ENCODE measurements at regions not wholly inside any gene's neighbourhood (a gene's known extent, or its start where the extent isn't known, plus 50 kb on each side); places are given as distances from the start of the nearest gene placed in this dataset.

- ChIA-PET CTCF (no interaction called here), POLR2A (no interaction called here)
- Mint-ChIP-seq H3K27ac (no peak overlapping the region), H3K4me1 (ENCODE audit: low read depth) (no peaks in the 10 kb centered on the region), H3K27me3 (ENCODE audit: low read depth) (no peaks in the 10 kb centered on the region), H3K4me3 (no peak overlapping the region), H3K36me3 (ENCODE audit: low read depth) (no peaks in the 10 kb centered on the region), H3K9me3 (ENCODE audit: insufficient read depth) (no peaks in the 10 kb centered on the region)
- no peak for ATAC-seq
- DNase-seq: no peak
Observed at GRCh38 chr15:77791941-77792340, 159.2 kb upstream of the LINGO1 start.

GRCh38 chr15:77790481-77790880 lies 157.8 kb upstream of the LINGO1 start:
- H3K36me3 Mint-ChIP-seq (ENCODE audit: low read depth): no peaks in the 10 kb centered on the region
- no peaks in the 10 kb centered on the region for H3K27me3 Mint-ChIP-seq (ENCODE audit: low read depth)
- no peak overlapping the region for H3K4me3 Mint-ChIP-seq
- H3K27ac Mint-ChIP-seq: no peak overlapping the region
- no peaks in the 10 kb centered on the region for H3K4me1 Mint-ChIP-seq (ENCODE audit: low read depth)
- no peaks in the 10 kb centered on the region for H3K9me3 Mint-ChIP-seq (ENCODE audit: insufficient read depth)
- ATAC-seq: no peak
- DNase-seq: no peak
- ChIA-PET CTCF (no interaction called here), POLR2A (no interaction called here)

- Mint-ChIP-seq H3K36me3 (ENCODE audit: low read depth) (no peaks in the 10 kb centered on the region), H3K4me1 (ENCODE audit: low read depth) (no peaks in the 10 kb centered on the region), H3K27me3 (ENCODE audit: low read depth) (no peaks in the 10 kb centered on the region), H3K4me3 (no peak overlapping the region), H3K27ac (no peak overlapping the region), H3K9me3 (ENCODE audit: insufficient read depth) (no peaks in the 10 kb centered on the region)
- DNase-seq (no peak), ATAC-seq (no peak)
- ChIA-PET CTCF (no interaction called here), POLR2A (interaction anchor here (0.6 kb wide), 1 partner anchor 601 kb away, joined by 3 read pairs; no protein-coding TSS in a partner anchor)
Observed at GRCh38 chr15:77786956-77787355, 154.2 kb upstream of the LINGO1 start.

- Mint-ChIP-seq H3K4me1 (ENCODE audit: low read depth) (no peaks in the 10 kb centered on the region), H3K27me3 (ENCODE audit: low read depth) (no peaks in the 10 kb centered on the region), H3K27ac (no peak overlapping the region), H3K36me3 (ENCODE audit: low read depth) (no peaks in the 10 kb centered on the region), H3K4me3 (no peak overlapping the region), H3K9me3 (ENCODE audit: insufficient read depth) (no peaks in the 10 kb centered on the region)
- ATAC-seq: no peak
- ChIA-PET CTCF (no interaction called here), POLR2A (interaction anchor here (0.6 kb wide), 1 partner anchor 600 kb away, joined by 3 read pairs; no protein-coding TSS in a partner anchor)
- DNase-seq: no peak
Observed at GRCh38 chr15:77786181-77786890, 153.6 kb upstream of the LINGO1 start.

- Mint-ChIP-seq H3K9me3 (ENCODE audit: insufficient read depth) (no peaks in the 10 kb centered on the region), H3K4me3 (no peak overlapping the region), H3K4me1 (ENCODE audit: low read depth) (no peaks in the 10 kb centered on the region), H3K27ac (no peak overlapping the region), H3K36me3 (ENCODE audit: low read depth) (no peaks in the 10 kb centered on the region), H3K27me3 (ENCODE audit: low read depth) (no peaks in the 10 kb centered on the region)
- ChIA-PET CTCF (interaction anchor here (0.6 kb wide), 1 partner anchor 241 kb away, joined by 3 read pairs; no protein-coding TSS in a partner anchor), POLR2A (no interaction called here)
- ATAC-seq (no peak), DNase-seq (no peak)
Observed at GRCh38 chr15:77784361-77785292, 151.9 kb upstream of the LINGO1 start.

GRCh38 chr15:77783636-77784035 lies 150.9 kb upstream of the LINGO1 start:
- ChIA-PET POLR2A (no interaction called here), CTCF (interaction anchor here (0.6 kb wide), 1 partner anchor 240 kb away, joined by 3 read pairs; no protein-coding TSS in a partner anchor)
- Mint-ChIP-seq H3K4me1 (ENCODE audit: low read depth) (no peaks in the 10 kb centered on the region), H3K4me3 (no peak overlapping the region), H3K27me3 (ENCODE audit: low read depth) (no peaks in the 10 kb centered on the region), H3K36me3 (ENCODE audit: low read depth) (no peaks in the 10 kb centered on the region), H3K27ac (no peak overlapping the region), H3K9me3 (ENCODE audit: insufficient read depth) (no peaks in the 10 kb centered on the region)
- DNase-seq (no peak), ATAC-seq (no peak)

- no peak overlapping the region for H3K27ac Mint-ChIP-seq
- ATAC-seq: no peak
- no peaks in the 10 kb centered on the region for H3K27me3 Mint-ChIP-seq (ENCODE audit: low read depth)
- ChIA-PET POLR2A (interaction anchor here (0.6 kb wide), 1 partner anchor 661 kb away, joined by 4 read pairs; no protein-coding TSS in a partner anchor), CTCF (no interaction called here)
- H3K4me3 Mint-ChIP-seq: no peak overlapping the region
- no peaks in the 10 kb centered on the region for H3K4me1 Mint-ChIP-seq (ENCODE audit: low read depth)
- no peaks in the 10 kb centered on the region for H3K36me3 Mint-ChIP-seq (ENCODE audit: low read depth)
- H3K9me3 Mint-ChIP-seq (ENCODE audit: insufficient read depth): no peaks in the 10 kb centered on the region
- DNase-seq: no peak
Observed at GRCh38 chr15:77782691-77783090, 150.0 kb upstream of the LINGO1 start.

- no peaks in the 10 kb centered on the region for H3K27me3 Mint-ChIP-seq (ENCODE audit: low read depth)
- H3K4me3 Mint-ChIP-seq: no peak overlapping the region
- ATAC-seq (no peak), DNase-seq (no peak)
- H3K36me3 Mint-ChIP-seq (ENCODE audit: low read depth): no peaks in the 10 kb centered on the region
- ChIA-PET CTCF (no interaction called here), POLR2A (no interaction called here)
- H3K9me3 Mint-ChIP-seq (ENCODE audit: insufficient read depth): no peaks in the 10 kb centered on the region
- H3K4me1 Mint-ChIP-seq (ENCODE audit: low read depth): no peaks in the 10 kb centered on the region
- no peak overlapping the region for H3K27ac Mint-ChIP-seq
Observed at GRCh38 chr15:77781946-77782240, 149.2 kb upstream of the LINGO1 start.

- ATAC-seq (no peak), DNase-seq (no peak)
- Mint-ChIP-seq H3K27me3 (ENCODE audit: low read depth) (no peaks in the 10 kb centered on the region), H3K4me1 (ENCODE audit: low read depth) (no peaks in the 10 kb centered on the region), H3K4me3 (no peak overlapping the region), H3K36me3 (ENCODE audit: low read depth) (no peaks in the 10 kb centered on the region), H3K9me3 (ENCODE audit: insufficient read depth) (no peaks in the 10 kb centered on the region), H3K27ac (no peak overlapping the region)
- POLR2A ChIA-PET: no interaction called here
- CTCF ChIA-PET: no interaction called here
Observed at GRCh38 chr15:77781151-77781945, 148.6 kb upstream of the LINGO1 start.

- Mint-ChIP-seq H3K4me1 (ENCODE audit: low read depth) (no peaks in the 10 kb centered on the region), H3K9me3 (ENCODE audit: insufficient read depth) (no peaks in the 10 kb centered on the region), H3K4me3 (no peak overlapping the region), H3K27me3 (ENCODE audit: low read depth) (no peaks in the 10 kb centered on the region), H3K36me3 (ENCODE audit: low read depth) (no peaks in the 10 kb centered on the region), H3K27ac (no peak overlapping the region)
- DNase-seq (no peak), ATAC-seq (no peak)
- ChIA-PET CTCF (no interaction called here), POLR2A (no interaction called here)
Observed at GRCh38 chr15:77778802-77779201, 146.1 kb upstream of the LINGO1 start.

GRCh38 chr15:77775837-77776236 lies 143.1 kb upstream of the LINGO1 start:
- H3K4me3 Mint-ChIP-seq: no peak overlapping the region
- CTCF ChIA-PET: no interaction called here

GRCh38 chr15:77775373-77775772 lies 142.7 kb upstream of the LINGO1 start:
- DNase-seq (no peak), ATAC-seq (no peak)
- Mint-ChIP-seq H3K27ac (no peak overlapping the region), H3K4me1 (ENCODE audit: low read depth) (no peaks in the 10 kb centered on the region), H3K36me3 (ENCODE audit: low read depth) (no peaks in the 10 kb centered on the region), H3K9me3 (ENCODE audit: insufficient read depth) (no peaks in the 10 kb centered on the region), H3K4me3 (no peak overlapping the region), H3K27me3 (ENCODE audit: low read depth) (no peaks in the 10 kb centered on the region)
- CTCF ChIA-PET: no interaction called here
- POLR2A ChIA-PET: no interaction called here

More at GRCh38 chr15:77775837-77776236, 143.1 kb upstream of the LINGO1 start:
- DNase-seq (no peak), ATAC-seq (no peak)
- no peaks in the 10 kb centered on the region for H3K4me1 Mint-ChIP-seq (ENCODE audit: low read depth)
- H3K27me3 Mint-ChIP-seq (ENCODE audit: low read depth): no peaks in the 10 kb centered on the region
- H3K27ac Mint-ChIP-seq: no peak overlapping the region
- POLR2A ChIA-PET: no interaction called here
- H3K36me3 Mint-ChIP-seq (ENCODE audit: low read depth): no peaks in the 10 kb centered on the region
- H3K9me3 Mint-ChIP-seq (ENCODE audit: insufficient read depth): no peaks in the 10 kb centered on the region

Data from activated CD8-positive, alpha-beta T cell treated with anti-CD3 and anti-CD28 coated beads, Interleukin-2, amount 10 ng/mL, durations not matched to agents 7 days and 5 days (primary cell).